MM.1S (cell line): ENCODE measurements at regions not wholly inside any gene's neighbourhood (a gene's known extent, or its start where the extent isn't known, plus 50 kb on each side); places are given as distances from the start of the nearest gene placed in this dataset.

ENCODE experiments used
- CTCF ChIP-seq: fragments of 300-600 bp; sonication (generic); IDR thresholded peaks from 2 replicates; pipeline ENCODE4 v1.5.1; 2016; ENCODE audit warnings: antibody characterized with exemption, low read length, mixed read lengths
- EZH2phosphoT487 ChIP-seq: fragments of 300-600 bp; sonication (generic); IDR thresholded peaks from 2 replicates; pipeline ENCODE4 v1.6.1; 2018; ENCODE audit warnings: antibody characterized with exemption, low read length

GRCh38 chr2:147363181-147363580 is 481.6 kb upstream of the ACVR2A start:
- TF ChIP-seq CTCF, result no peak
- no peak for TF ChIP-seq EZH2phosphoT487
